GM12878 (cell line): ENCODE measurements at regions not wholly inside any gene's neighbourhood (a gene's known extent, or its start where the extent isn't known, plus 50 kb on each side); places are given as distances from the start of the nearest gene placed in this dataset.

Experiments used
- ATAC-seq: fragments of 200-7000 bp; cut with Tn5 transposase; 3 replicates; pipeline ENCODE4 v1.9.1; 2020; ENCODE audit warnings: mild to moderate bottlenecking, moderate library complexity
- BruUV-seq: library from RNA; stranded (reverse); fragments of 400-500 nt; replicated peaks from 2 replicates; lab custom pipeline; 2021; lab: Mats Ljungman, UMichigan
- CTCF ChIA-PET: fragments of 300-600 bp; sonication (Branson Sonifier 250); formaldehyde crosslinking; extraction: SDS; loops from one replicate; lab custom pipeline; 2021; ENCODE audit warnings: inconsistent platforms; lab: Yijun Ruan, JAX
- POLR2A ChIA-PET: fragments of 350-600 bp; formaldehyde crosslinking; extraction: SDS; loops from one replicate; lab custom pipeline; 2021; ENCODE audit warnings: inconsistent platforms; lab: Charles Lee
- RAD21 ChIA-PET: fragments of 300-600 bp; sonication (Branson Sonifier 250); formaldehyde crosslinking; loops from one replicate; lab custom pipeline; 2023; ENCODE audit warnings: antibody characterized with exemption; ENCODE audit not compliant: unreplicated experiment; lab: Charles Lee
- SMC1A ChIA-PET: fragments of 300-600 bp; sonication (Branson Sonifier 250); formaldehyde crosslinking; loops from one replicate; lab custom pipeline; 2023; ENCODE audit not compliant: unreplicated experiment, uncharacterized antibody; lab: Charles Lee
- DNase-seq: peaks from one replicate; pipeline ENCODE4 v3.0.0-alpha.2; 2011; ENCODE audit warnings: low read depth, low spot score
- FAIRE-seq: peaks from 3 replicates; lab custom pipeline; 2011; peaks lifted over from hg19 to GRCh38; lab: Jason Lieb, UNC
- H2AFZ ChIP-seq: 2 replicates; pipeline ENCODE4 v1.6.0; 2011; ENCODE audit warnings: low read depth, low read length, control low read depth; ENCODE audit not compliant: control insufficient read depth
- H3K27ac ChIP-seq: 2 replicates; pipeline ENCODE4 v1.5.1; 2011; ENCODE audit warnings: control low read depth; ENCODE audit not compliant: control insufficient read depth, insufficient read depth
- H3K27me3 ChIP-seq, 2 experiments: replicated peaks in 1 of 2; 2 replicates each; pipeline versions ENCODE4 v1.6.0 to v1.6.1; 2011; ENCODE audit warnings: low read length in 1 of 2; ENCODE audit not compliant: control insufficient read depth in 2 of 2, insufficient read depth in 2 of 2
- H3K36me3 ChIP-seq, 2 experiments: 2 replicates each; pipeline ENCODE4 v1.5.1; 2011; ENCODE audit warnings: low read length in 1 of 2; ENCODE audit not compliant: control insufficient read depth in 2 of 2, insufficient read depth in 2 of 2
- H3K4me1 ChIP-seq: 2 replicates; pipeline ENCODE4 v1.6.1; 2011; ENCODE audit warnings: mild to moderate bottlenecking, low read length, moderate library complexity, mixed read lengths; ENCODE audit not compliant: control insufficient read depth, insufficient read depth
- H3K4me2 ChIP-seq: 2 replicates; pipeline ENCODE4 v1.6.0; 2011; ENCODE audit warnings: control low read depth; ENCODE audit not compliant: control insufficient read depth, insufficient read depth
- H3K4me3 ChIP-seq: fragments of 200-600 bp; sonication (generic); 2 replicates; pipeline ENCODE4 v1.5.1; 2016
- H3K79me2 ChIP-seq: 2 replicates; pipeline ENCODE4 v1.6.0; 2011; ENCODE audit warnings: low read length; ENCODE audit not compliant: control insufficient read depth, insufficient read depth
- H3K9ac ChIP-seq: 2 replicates; pipeline ENCODE4 v1.8.0; 2011; ENCODE audit warnings: low read length, control low read depth, mixed read lengths; ENCODE audit not compliant: control insufficient read depth, insufficient read depth
- H3K9me3 ChIP-seq: replicated peaks from 3 replicates; pipeline ENCODE4 v1.5.1; 2011; ENCODE audit warnings: mild to moderate bottlenecking, low read length; ENCODE audit not compliant: control insufficient read depth, insufficient read depth
- H4K20me1 ChIP-seq: 2 replicates; pipeline ENCODE4 v1.6.0; 2011; ENCODE audit not compliant: control insufficient read depth, insufficient read depth
- ATF7 ChIP-seq: fragments of 450-650 bp; IDR thresholded peaks from 2 replicates; pipeline ENCODE4 v1.6.1; 2016; ENCODE audit warnings: low read depth, mild to moderate bottlenecking
- CBFB ChIP-seq: IDR thresholded peaks from 2 replicates; pipeline ENCODE4 v1.6.1; 2016; ENCODE audit warnings: antibody characterized with exemption, low read depth
- CEBPB ChIP-seq, 2 experiments: fragments of 150-350 bp in 1 of 2; IDR thresholded peaks; 2 replicates each; pipeline ENCODE4 v1.6.1; 2012 to 2014; ENCODE audit warnings: low read depth in 2 of 2, low read length in 2 of 2, borderline replicate concordance in 1 of 2, inconsistent platforms in 1 of 2
- IKZF2 ChIP-seq, 2 experiments: fragments of 450-650 bp; IDR thresholded peaks; 2 replicates each; pipeline ENCODE4 v1.6.1; 2017; ENCODE audit warnings: mild to moderate bottlenecking in 2 of 2, moderate library complexity in 2 of 2
- KAT2A ChIP-seq: conservative IDR thresholded peaks from 2 replicates; pipeline ENCODE4 v1.6.1; 2011; ENCODE audit warnings: low read depth, low read length; ENCODE audit not compliant: control insufficient read depth
- KLF5 ChIP-seq: fragments of 450-650 bp; IDR thresholded peaks from 2 replicates; pipeline ENCODE4 v1.6.1; 2014; ENCODE audit warnings: mild to moderate bottlenecking; ENCODE audit not compliant: partially characterized antibody
- LARP7 ChIP-seq: fragments of 450-650 bp; IDR thresholded peaks from 2 replicates; pipeline ENCODE4 v1.6.1; 2017; ENCODE audit warnings: mild to moderate bottlenecking
- MTA2 ChIP-seq: fragments of 450-650 bp; IDR thresholded peaks from 2 replicates; pipeline ENCODE4 v1.6.1; 2016; ENCODE audit warnings: low read depth, mild to moderate bottlenecking, moderate library complexity
- MYC ChIP-seq: IDR thresholded peaks from 2 replicates; pipeline ENCODE4 v1.6.1; 2011; ENCODE audit warnings: mild to moderate bottlenecking, low read length, moderate library complexity, inconsistent platforms; ENCODE audit not compliant: insufficient read depth, insufficient replicate concordance, insufficient read length, severe bottlenecking
- NFYA ChIP-seq: IDR thresholded peaks from 2 replicates; pipeline ENCODE4 v1.6.1; 2011; ENCODE audit warnings: low read depth, mild to moderate bottlenecking, low read length, improper control_type of control experiment, borderline replicate concordance
- RELA ChIP-seq: fragments of 450-650 bp; IDR thresholded peaks from 2 replicates; pipeline ENCODE4 v1.8.0; 2014; ENCODE audit warnings: borderline replicate concordance; ENCODE audit not compliant: partially characterized antibody
- STAT3 ChIP-seq: IDR thresholded peaks from 2 replicates; pipeline ENCODE4 v1.6.1; 2011; ENCODE audit warnings: low read depth, low read length, improper control_type of control experiment
- TAF1 ChIP-seq: IDR thresholded peaks from 2 replicates; pipeline ENCODE4 v1.6.1; 2011; ENCODE audit warnings: mild to moderate bottlenecking, low read depth, low read length, borderline replicate concordance
- WGBS: methylation state at CpG from one replicate; pipeline ENCODE4 v1.1.6; 2016; ENCODE audit warnings: low lambda C conversion rate; ENCODE audit not compliant: insufficient replicate concordance, insufficient coverage; ENCODE audit errors: missing lambda C conversion rate; 5-methylcytosine and 5-hydroxymethylcytosine counted together
- in situ Hi-C: fragments of 300-500 bp; cut with MboI; formaldehyde crosslinking; loops from 9 replicates; pipeline ENCODE4 v1.14.3; 2018; ENCODE audit warnings: mixed read lengths
- intact Hi-C: fragments of 100-400 bp; cut with micrococcal nuclease; formaldehyde crosslinking; loops from one replicate; pipeline ENCODE4 v1.14.2; 2022; ENCODE audit not compliant: unreplicated experiment
- TF ChIP-seq, protein P1 (sequence below): IDR thresholded peaks from 2 replicates; pipeline ENCODE4 v1.6.1; 2012; ENCODE audit warnings: low read depth, low read length, improper control_type of control experiment
- TF ChIP-seq, protein P2 (sequence below): fragments of 150-350 bp; IDR thresholded peaks from 2 replicates; pipeline ENCODE4 v1.6.1; 2016; ENCODE audit warnings: low read depth, low read length
- TF ChIP-seq, protein P3 (sequence below): fragments of 450-650 bp; IDR thresholded peaks from 2 replicates; pipeline ENCODE4 v1.6.1; 2016; ENCODE audit warnings: mild to moderate bottlenecking

- no peak for ATAC-seq
- Histone ChIP-seq H3K79me2 (no peaks in the 10 kb centered on the region), H3K9ac (no peak overlapping the region), H3K4me3 (no peak overlapping the region), H3K36me3 (no peaks in the 10 kb centered on the region), H3K9me3 (no peaks in the 10 kb centered on the region), H2AFZ (no peak overlapping the region), H3K27ac (no peak overlapping the region), H3K4me2 (no peak overlapping the region), H3K27me3 (no peaks in the 10 kb centered on the region; a peak in 1 of 4 replicates), H3K4me1 (no peaks in the 10 kb centered on the region), H4K20me1 (no peaks in the 10 kb centered on the region)
- intact Hi-C loops, result loop anchor here (5.0 kb wide), 1 partner anchor 645 kb away; no protein-coding TSS in a partner anchor
- no TSS peak for BruUV-seq
- RAD21 ChIA-PET, result interaction anchor here (1.9 kb wide), 1 partner anchor 159 kb away, joined by 5 read pairs; no protein-coding TSS in a partner anchor
- TF ChIP-seq MYC (no peak), KLF5 (no peak), STAT3 (no peak), LARP7 (no peak), NFYA (no peak), ATF7 (no peak), KAT2A (no peak), CBFB (no peak), MTA2 (no peak), TAF1 (no peak), CEBPB (IDR thresholded peaks at IDR 0.05; ENCODE audit: borderline replicate concordance in 1 of 2, low read depth in 2 of 2, low read length in 2 of 2) (no peak), RELA (no peak), IKZF2 (IDR thresholded peaks at IDR 0.05) (no peak)
- TF ChIP-seq, protein P1, sequence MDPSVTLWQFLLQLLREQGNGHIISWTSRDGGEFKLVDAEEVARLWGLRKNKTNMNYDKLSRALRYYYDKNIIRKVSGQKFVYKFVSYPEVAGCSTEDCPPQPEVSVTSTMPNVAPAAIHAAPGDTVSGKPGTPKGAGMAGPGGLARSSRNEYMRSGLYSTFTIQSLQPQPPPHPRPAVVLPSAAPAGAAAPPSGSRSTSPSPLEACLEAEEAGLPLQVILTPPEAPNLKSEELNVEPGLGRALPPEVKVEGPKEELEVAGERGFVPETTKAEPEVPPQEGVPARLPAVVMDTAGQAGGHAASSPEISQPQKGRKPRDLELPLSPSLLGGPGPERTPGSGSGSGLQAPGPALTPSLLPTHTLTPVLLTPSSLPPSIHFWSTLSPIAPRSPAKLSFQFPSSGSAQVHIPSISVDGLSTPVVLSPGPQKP, result no peak
- TF ChIP-seq, protein P2, sequence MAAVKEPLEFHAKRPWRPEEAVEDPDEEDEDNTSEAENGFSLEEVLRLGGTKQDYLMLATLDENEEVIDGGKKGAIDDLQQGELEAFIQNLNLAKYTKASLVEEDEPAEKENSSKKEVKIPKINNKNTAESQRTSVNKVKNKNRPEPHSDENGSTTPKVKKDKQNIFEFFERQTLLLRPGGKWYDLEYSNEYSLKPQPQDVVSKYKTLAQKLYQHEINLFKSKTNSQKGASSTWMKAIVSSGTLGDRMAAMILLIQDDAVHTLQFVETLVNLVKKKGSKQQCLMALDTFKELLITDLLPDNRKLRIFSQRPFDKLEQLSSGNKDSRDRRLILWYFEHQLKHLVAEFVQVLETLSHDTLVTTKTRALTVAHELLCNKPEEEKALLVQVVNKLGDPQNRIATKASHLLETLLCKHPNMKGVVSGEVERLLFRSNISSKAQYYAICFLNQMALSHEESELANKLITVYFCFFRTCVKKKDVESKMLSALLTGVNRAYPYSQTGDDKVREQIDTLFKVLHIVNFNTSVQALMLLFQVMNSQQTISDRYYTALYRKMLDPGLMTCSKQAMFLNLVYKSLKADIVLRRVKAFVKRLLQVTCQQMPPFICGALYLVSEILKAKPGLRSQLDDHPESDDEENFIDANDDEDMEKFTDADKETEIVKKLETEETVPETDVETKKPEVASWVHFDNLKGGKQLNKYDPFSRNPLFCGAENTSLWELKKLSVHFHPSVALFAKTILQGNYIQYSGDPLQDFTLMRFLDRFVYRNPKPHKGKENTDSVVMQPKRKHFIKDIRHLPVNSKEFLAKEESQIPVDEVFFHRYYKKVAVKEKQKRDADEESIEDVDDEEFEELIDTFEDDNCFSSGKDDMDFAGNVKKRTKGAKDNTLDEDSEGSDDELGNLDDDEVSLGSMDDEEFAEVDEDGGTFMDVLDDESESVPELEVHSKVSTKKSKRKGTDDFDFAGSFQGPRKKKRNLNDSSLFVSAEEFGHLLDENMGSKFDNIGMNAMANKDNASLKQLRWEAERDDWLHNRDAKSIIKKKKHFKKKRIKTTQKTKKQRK, result no peak
- TF ChIP-seq, protein P3, sequence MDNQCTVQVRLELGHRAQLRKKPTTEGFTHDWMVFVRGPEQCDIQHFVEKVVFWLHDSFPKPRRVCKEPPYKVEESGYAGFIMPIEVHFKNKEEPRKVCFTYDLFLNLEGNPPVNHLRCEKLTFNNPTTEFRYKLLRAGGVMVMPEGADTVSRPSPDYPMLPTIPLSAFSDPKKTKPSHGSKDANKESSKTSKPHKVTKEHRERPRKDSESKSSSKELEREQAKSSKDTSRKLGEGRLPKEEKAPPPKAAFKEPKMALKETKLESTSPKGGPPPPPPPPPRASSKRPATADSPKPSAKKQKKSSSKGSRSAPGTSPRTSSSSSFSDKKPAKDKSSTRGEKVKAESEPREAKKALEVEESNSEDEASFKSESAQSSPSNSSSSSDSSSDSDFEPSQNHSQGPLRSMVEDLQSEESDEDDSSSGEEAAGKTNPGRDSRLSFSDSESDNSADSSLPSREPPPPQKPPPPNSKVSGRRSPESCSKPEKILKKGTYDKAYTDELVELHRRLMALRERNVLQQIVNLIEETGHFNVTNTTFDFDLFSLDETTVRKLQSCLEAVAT, result no peak
- WGBS, result 22% methylated on average over 7 of the region's 7 CpGs
- DNase-seq, result no peak
- in situ Hi-C loops, result no loop called here
- no peak for FAIRE-seq
- CTCF ChIA-PET, result interaction anchor here (0.5 kb wide), 1 partner anchor 8 kb away, joined by 3 read pairs; no protein-coding TSS in a partner anchor
- SMC1A ChIA-PET, result interaction anchor here (1.1 to 1.3 kb wide), 2 partner anchors 10 to 158 kb away, joined by 3 read pairs; no protein-coding TSS in a partner anchor
- POLR2A ChIA-PET, result no interaction called here
These were observed 128.2 kb upstream of the LARP1 start for GRCh38 chr5:154626876-154627557.
